ENCODE measurements at regions not wholly inside any gene's neighbourhood (a gene's known extent, or its start where the extent isn't known, plus 50 kb on each side); places are given as distances from the start of the nearest gene placed in this dataset.

- Histone ChIP-seq H3K4me3 (ENCODE audit: insufficient read depth, low read length) (no peak overlapping the region), H3K36me3 (ENCODE audit: insufficient read depth, low read length) (no peaks in the 10 kb centered on the region), H2AFZ (ENCODE audit: low read length) (no peak overlapping the region), H3K27ac (ENCODE audit: low read depth, low read length) (no peak overlapping the region), H3K27me3 (ENCODE audit: insufficient read depth, low read length) (peaks cover 41% of the 10 kb centered on the region), H3K9me3 (ENCODE audit: low read depth, low read length) (no peaks in the 10 kb centered on the region), H3K4me1 (ENCODE audit: insufficient read depth, low read length) (no peaks in the 10 kb centered on the region), H3K4me2 (ENCODE audit: insufficient read depth, low read length) (no peak overlapping the region), H4K20me1 (ENCODE audit: insufficient read depth, low read length) (no peaks in the 10 kb centered on the region), H3K79me2 (ENCODE audit: insufficient read depth, low read length) (no peaks in the 10 kb centered on the region)
- no peak for DNase-seq (ENCODE audit: insufficient read length, low spot score, missing footprints)
- no peak for TF ChIP-seq CTCF (IDR thresholded peaks at IDR 0.05; ENCODE audit: extremely low read depth, low read depth, low read length)
These were observed 300.7 kb upstream of the TNRC6C start for GRCh38 chr17:77657839-77658238.

GRCh38 chr17:77660524-77660923 is 298.0 kb upstream of the TNRC6C start:
- Histone ChIP-seq H3K4me1 (ENCODE audit: insufficient read depth, low read length) (no peaks in the 10 kb centered on the region), H3K27ac (ENCODE audit: low read depth, low read length) (no peak overlapping the region), H4K20me1 (ENCODE audit: insufficient read depth, low read length) (no peaks in the 10 kb centered on the region), H3K36me3 (ENCODE audit: insufficient read depth, low read length) (no peaks in the 10 kb centered on the region), H2AFZ (ENCODE audit: low read length) (no peak overlapping the region), H3K79me2 (ENCODE audit: insufficient read depth, low read length) (no peaks in the 10 kb centered on the region), H3K9me3 (ENCODE audit: low read depth, low read length) (no peaks in the 10 kb centered on the region), H3K27me3 (ENCODE audit: insufficient read depth, low read length) (peaks cover 32% of the 10 kb centered on the region), H3K4me2 (ENCODE audit: insufficient read depth, low read length) (no peak overlapping the region), H3K4me3 (ENCODE audit: insufficient read depth, low read length) (no peak overlapping the region)
- TF ChIP-seq CTCF (IDR thresholded peaks at IDR 0.05; ENCODE audit: extremely low read depth, low read depth, low read length), result no peak
- no peak for DNase-seq (ENCODE audit: insufficient read length, low spot score, missing footprints)

- H3K79me2 ChIP-seq (ENCODE audit: insufficient read depth, low read length), result no peaks in the 10 kb centered on the region
- no peak for TF ChIP-seq CTCF (IDR thresholded peaks at IDR 0.05; ENCODE audit: extremely low read depth, low read depth, low read length)
- no peak overlapping the region for H2AFZ ChIP-seq (ENCODE audit: low read length)
- H3K4me1 ChIP-seq (ENCODE audit: insufficient read depth, low read length), result no peaks in the 10 kb centered on the region
- H3K27me3 ChIP-seq (ENCODE audit: insufficient read depth, low read length), result peaks cover 18% of the 10 kb centered on the region
- H3K4me3 ChIP-seq (ENCODE audit: insufficient read depth, low read length), result no peak overlapping the region
- no peak for DNase-seq (ENCODE audit: insufficient read length, low spot score, missing footprints)
- H3K9me3 ChIP-seq (ENCODE audit: low read depth, low read length), result no peaks in the 10 kb centered on the region
- H3K4me2 ChIP-seq (ENCODE audit: insufficient read depth, low read length), result no peak overlapping the region
- H4K20me1 ChIP-seq (ENCODE audit: insufficient read depth, low read length), result no peaks in the 10 kb centered on the region
- H3K27ac ChIP-seq (ENCODE audit: low read depth, low read length), result no peak overlapping the region
- H3K36me3 ChIP-seq (ENCODE audit: insufficient read depth, low read length), result no peaks in the 10 kb centered on the region
These were observed 295.7 kb upstream of the TNRC6C start for GRCh38 chr17:77662833-77663232.

- no peak for TF ChIP-seq CTCF (IDR thresholded peaks at IDR 0.05; ENCODE audit: extremely low read depth, low read depth, low read length)
- no peak overlapping the region for H3K27ac ChIP-seq (ENCODE audit: low read depth, low read length)
- DNase-seq (ENCODE audit: insufficient read length, low spot score, missing footprints), result no peak
- H3K27me3 ChIP-seq (ENCODE audit: insufficient read depth, low read length), result peaks cover 11% of the 10 kb centered on the region
- H3K36me3 ChIP-seq (ENCODE audit: insufficient read depth, low read length), result no peaks in the 10 kb centered on the region
- H3K4me2 ChIP-seq (ENCODE audit: insufficient read depth, low read length), result no peak overlapping the region
- no peaks in the 10 kb centered on the region for H3K4me1 ChIP-seq (ENCODE audit: insufficient read depth, low read length)
- H3K4me3 ChIP-seq (ENCODE audit: insufficient read depth, low read length), result no peak overlapping the region
- H3K79me2 ChIP-seq (ENCODE audit: insufficient read depth, low read length), result no peaks in the 10 kb centered on the region
- H4K20me1 ChIP-seq (ENCODE audit: insufficient read depth, low read length), result no peaks in the 10 kb centered on the region
- H3K9me3 ChIP-seq (ENCODE audit: low read depth, low read length), result no peaks in the 10 kb centered on the region
- H2AFZ ChIP-seq (ENCODE audit: low read length), result no peak overlapping the region
These were observed 294.3 kb upstream of the TNRC6C start for GRCh38 chr17:77664097-77664729.
